Activated CD4-positive, alpha-beta T cell treated with anti-CD3 and anti-CD28 coated beads, Interleukin-2, amount 50 U/mL, for 4 hours (primary cell): ENCODE measurements at regions not wholly inside any gene's neighbourhood (a gene's known extent, or its start where the extent isn't known, plus 50 kb on each side); places are given as distances from the start of the nearest gene placed in this dataset.
"Not testable (repeated sequence)": the region's sequence is repeated elsewhere in the genome, so short reads cannot be mapped to it uniquely, and the experiment has no call there.

Source experiments
- DNase-seq, 2 experiments: peaks; one replicate each; pipeline ENCODE4 v3.0.0-alpha.2; 2020

DNA sequence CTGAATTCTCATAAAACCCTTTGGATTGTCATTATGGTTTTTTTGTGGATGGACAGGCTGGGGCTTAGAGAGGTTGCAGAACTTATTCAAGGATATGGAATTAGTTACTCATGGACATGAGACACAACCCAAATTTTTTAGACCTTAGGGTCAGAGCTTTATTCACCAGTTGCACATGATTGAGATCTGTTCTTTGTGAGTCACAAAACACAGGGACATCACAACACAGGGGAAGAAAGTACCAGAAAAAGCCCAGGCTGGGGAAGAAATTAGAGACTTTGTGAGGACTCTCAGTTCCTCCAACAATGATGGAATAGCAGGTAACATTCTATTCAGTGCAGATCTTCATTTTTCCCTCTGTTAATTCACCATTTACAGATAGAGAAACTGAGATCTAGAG, 602.4 kb upstream of the CPEB2 start:
- DNase-seq = no peak

DNA sequence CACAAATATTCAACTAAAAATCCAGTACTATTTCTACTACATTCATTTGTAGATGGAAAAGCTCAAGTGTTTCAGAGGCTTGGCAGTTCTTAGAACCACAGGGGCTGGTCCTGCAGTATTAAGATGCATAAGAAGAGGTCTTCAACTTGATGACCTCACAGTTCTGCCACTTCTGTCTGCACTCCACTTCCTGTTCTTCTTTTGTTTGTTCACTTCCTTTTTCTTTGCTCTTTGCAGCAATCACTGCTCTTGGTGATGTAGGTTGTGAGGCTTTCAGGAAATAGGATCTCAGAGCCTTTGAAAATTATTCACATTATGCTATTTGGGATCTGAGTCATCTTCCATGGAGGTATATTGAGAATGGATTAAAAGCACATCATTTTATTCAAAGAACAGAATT, 602.0 kb upstream of the CPEB2 start:
- DNase-seq = no peak

DNA sequence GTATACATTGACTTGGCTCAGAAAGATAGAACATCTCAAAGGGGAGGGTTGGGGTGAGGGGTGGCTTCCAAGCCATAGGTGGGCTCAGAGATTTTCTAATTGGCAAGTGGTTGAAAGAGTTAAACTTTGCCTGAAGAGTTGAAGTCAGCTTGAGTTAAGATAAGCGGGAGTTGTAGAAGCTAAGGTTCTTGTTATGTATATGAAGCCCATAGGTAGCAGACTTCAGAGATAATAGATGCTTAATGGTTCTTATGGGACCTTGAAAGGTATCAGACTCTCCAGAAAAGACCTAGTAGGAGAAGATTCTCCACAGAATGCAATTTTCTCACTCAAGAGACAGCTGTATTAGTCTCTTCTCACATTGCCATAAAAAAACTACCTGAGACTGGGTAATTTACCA, 599.1 kb upstream of the CPEB2 start:
- DNase-seq = no peak

DNA sequence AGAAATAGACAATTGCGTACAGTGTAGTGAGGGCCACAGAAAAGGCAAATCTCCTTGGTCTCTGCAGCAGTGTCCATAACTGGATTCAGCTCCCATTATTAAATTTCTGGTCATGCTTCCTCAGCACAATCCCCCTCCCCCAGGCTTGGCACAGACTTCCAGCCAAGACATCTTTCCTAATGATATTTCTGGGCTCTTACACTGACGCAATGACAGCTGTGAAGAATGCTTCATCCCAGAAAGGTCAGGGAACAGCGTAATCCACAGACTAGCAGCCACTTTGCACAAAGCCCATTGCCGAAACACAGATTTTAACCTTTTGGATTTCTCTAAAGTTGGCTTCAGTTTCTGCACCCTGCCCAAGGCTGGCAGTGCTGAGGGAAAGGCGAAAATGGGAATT, 597.6 kb upstream of the CPEB2 start:
- no peak for DNase-seq

DNA sequence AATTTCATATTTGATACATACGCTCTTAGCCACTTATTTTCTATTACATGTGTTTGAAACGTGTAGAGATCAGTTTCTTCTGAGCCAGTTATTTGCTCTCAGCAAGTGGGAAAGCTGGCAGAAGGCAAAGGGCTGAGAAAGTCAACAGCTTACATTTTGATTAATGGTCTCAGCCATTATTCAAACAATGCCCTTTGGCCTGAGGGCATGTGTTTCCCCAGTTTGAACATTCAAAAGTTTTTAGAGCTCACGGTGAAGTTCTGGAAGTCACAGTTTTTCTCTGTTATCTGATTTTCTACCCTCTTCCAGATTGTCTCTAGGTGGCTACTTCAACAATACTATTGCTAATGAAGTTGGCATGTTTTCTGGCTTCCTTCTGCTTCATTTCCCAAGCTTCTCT, 591.8 kb upstream of the CPEB2 start:
- DNase-seq = no peak

DNA sequence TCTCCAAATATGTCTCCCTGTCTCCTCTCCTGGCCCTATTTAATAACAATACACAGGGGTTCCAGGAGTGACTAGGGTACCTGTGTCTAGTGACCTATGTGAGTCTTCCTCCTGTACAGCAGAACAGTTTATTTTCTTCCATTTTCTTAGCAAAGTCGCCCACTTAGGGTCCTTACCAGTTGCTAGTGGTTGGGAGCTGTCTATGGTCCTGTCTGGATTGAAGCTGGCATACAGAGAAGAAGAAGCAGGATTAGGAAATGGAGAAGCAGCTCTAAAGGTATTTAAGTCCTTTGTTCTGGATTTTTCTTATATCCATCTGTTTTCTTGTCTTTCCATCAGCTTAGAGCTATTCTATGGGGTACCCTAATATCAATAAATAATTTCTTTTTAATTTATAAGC, 587.1 kb upstream of the CPEB2 start:
- DNase-seq = no peak

DNA sequence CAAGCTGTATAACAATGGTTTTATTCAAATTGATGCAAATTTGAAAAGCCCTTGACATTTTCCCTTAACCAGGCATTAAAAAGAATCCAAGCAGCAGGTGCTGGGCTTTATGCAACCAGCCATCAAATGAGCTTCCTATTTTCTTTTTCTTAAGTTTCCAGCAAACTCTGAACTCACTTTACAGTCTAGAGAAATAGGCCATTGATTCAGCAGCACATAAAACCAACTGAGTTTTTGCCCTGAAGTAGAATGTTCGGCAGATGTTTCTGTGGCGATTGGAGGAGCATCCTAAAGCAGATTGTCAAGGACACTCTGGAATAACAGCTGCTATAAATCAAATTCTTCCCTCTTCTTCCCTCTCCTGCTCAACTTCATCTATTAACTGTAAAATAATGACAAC, 582.8 kb upstream of the CPEB2 start:
- DNase-seq = no peak

DNA sequence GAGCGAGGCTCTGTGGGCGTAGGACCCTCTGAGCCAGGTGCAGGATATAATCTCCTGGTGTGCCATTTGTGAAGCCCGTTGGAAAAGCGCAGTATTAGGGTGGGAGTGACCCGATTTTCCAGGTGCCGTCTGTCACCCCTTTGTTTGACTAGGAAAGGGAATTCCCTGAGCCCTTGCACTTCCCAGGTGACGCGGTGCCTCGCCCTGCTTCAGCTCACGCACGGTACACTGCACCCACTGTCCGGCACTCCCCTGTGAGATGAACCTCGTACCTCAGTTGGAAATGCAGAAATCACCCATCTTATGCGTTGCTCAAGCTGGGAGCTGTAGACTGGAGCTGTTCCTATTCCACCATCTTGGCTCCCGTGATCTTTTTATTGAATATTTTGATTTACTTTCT, 576.0 kb upstream of the CPEB2 start:
- DNase-seq = not testable (repeated sequence)

DNA sequence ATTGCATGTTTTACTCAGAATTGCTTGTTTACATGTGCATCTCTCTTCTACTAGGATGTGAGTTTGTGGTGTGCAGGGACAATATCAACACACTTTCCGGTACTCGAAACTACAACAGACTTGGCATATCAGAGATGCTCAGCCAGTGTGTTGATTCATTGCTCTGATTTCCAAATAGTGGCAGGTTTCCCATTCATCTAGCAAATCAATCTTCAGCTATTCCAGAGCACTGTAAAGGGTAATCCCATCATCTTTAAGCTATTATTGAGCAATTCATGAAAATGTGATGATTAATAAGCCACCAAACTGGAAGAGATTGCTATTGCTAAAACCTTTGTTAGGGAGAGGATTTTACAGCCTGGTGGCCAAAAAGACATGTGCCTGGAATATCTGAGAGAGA, 574.2 kb upstream of the CPEB2 start:
- DNase-seq = no peak

DNA sequence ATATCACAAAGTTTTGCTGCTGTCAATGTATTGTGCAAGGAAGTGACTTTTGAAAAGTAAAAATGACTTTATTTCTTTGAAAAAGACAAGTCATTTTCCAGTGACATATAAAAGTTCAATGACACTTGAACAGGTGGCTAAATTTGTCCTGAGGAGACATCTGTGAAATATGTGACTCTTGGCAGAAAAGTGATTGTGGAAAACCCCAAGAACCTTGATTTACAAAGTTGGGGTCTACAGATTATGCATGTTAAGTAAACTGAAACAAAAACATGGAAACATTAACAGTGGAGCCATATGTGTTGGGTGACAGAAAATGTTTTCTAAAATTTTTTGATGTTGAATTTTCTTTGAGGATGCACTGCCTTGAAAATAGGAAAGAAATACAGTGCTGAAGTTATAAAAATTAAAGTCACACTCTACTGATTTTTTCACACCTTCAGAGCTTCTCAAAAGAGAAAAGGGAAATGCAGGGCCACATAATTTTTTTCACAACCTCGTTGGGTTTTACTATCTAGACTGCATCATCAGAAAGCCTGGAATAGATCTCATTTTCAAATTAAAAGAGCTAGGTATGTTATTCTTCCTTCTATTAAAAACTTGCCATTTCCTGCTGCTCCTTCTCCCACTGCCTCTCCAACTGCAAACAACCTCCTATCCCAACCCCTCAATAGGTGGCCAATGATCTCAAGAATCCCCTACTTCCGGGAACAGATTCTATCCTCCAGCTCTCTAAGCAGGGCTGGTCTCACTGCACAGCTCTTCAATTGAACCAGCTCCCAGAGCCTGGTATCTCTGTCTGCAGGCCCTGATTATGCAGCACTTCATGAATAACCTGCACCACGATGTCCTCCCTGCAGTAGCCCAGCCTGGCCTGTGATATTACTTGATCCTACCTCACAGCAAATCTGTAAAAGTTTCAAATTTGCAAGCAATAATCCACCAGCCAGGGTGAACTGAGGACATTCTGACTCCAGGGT, 570.8 kb upstream of the CPEB2 start:
- no peak for DNase-seq

DNA sequence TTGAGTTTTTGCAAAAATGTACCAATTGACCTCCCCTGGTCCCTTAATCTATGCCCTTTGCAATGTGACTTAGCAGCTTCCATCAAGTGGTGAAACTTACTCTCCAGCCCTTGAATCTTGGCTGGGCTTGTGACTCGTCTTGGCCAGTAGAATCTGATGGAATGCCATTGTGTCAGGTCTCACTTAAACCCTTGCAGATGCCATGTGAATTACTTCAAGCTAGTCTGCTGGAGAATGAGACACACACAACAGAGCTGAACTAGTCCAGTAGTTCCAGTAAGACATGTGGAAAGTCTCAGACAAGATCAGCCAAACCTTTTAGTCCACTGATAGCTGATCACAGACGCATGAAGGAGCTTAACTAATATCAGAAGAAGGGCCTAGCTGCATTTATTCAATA, 567.8 kb upstream of the CPEB2 start:
- DNase-seq = no peak

DNA sequence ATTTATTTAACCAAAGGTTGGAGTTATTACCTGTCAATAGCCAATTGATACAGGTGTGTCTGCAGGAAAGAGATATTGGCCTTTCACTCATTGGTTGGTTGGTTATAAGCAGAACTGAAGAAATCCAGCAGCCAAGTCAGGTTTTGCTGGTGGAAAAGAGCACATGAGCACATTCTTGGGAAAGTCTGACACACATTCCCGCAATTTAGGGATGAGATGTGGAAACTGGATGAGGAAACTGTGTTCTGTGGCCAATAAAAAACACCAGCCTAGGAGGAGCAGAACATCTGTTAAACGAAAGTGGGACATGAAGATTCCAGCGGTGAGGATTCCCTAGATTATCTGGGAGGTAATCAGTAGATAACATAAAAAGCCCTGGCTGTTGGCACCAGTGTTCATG, 567.4 kb upstream of the CPEB2 start:
- no peak for DNase-seq

DNA sequence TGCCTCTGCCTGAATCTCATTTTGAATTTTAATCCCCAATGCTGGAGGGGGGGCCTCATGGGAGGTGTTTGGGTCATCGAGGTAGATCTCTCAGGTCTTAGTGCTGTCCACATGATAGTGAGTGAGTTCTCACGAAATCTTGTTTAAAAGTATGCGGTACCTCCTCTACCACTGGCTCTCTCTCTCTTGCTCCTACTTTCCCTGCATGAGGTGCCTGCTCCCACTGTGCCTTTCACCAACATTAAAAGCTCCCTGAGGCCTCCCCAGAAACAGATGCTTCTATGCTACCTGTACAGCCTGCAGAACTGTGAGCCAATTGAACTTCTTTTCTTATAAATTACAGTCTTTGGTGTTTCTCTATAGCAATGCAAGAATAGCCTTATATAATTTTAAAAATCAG, 560.7 kb upstream of the CPEB2 start:
- DNase-seq = no peak

DNA sequence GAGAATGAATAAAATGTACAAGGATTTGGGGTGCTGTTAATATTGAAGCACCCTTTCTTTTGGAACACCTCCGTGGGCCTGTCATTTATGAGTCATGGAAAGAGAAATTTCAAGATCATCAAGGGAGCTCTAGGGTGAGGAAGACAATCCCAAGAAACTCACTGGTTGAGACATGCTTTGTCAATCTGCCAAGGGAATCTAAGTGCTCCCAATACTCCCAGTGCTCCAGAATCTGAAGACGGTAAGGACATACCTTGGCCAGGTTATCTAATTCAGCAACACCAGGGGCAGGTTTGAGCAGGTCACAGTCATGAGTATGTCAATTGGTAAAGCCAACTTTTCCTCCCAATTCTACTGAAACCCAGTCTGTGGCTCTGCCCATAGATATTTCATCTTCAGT, 556.4 kb upstream of the CPEB2 start:
- DNase-seq = no peak

DNA sequence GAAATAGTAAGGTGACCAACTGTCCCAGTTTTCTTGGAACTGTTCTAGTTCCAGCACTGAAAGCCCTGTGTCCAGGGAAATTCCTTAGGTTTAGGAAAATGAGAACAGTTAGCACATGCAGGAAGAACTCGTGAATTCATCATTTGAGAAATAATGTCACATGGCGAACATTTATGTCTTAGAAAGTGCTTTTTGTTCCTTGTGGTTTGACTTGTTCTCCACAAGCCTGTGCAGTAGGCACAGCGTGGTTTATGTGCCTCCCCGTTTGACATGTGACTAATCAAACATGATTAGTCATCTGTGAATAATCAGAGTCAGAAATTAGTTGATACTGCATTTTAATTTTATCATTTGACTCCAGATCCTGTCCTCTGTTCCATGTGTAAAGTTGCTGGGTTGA, 556.0 kb upstream of the CPEB2 start:
- no peak for DNase-seq

DNA sequence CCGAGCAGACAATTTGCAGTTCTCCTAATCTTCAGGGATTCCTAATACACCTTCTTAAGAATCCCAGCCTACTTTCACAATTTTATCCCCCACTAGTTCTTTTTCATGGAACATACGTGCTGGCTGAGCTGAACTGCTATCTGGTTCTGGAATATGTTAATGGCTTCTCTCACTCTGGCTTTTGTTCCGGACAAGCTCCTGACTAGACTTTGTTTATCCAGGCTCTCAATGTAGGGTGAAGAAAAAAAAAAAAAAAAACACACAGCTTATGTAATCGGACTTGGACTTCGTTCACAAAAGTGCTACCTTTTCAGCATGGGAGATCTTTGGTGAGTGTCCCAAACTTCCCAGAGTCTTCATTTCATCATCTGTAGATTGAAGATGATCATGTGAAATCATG, 555.4 kb upstream of the CPEB2 start:
- no peak for DNase-seq

DNA sequence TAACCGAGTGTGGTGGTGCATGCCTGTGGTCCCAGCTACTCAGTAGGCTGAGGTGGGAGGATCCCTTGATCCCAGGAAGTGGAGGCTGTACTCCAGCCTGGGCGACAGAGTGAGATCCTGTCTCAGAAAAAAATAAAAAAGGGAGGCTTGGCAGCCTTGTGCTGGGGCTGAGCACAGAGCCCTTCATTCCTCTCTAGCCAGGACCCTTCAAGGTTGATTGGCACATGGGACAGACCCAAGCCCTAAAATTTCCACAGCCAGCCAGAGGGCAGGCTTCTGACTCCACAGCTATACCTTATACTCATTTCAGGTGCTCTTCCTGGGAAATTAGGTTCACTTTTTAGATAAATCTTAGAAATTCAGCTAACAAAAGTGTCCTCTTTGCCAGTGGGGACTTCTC, 553.0 kb upstream of the CPEB2 start:
- no peak for DNase-seq

DNA sequence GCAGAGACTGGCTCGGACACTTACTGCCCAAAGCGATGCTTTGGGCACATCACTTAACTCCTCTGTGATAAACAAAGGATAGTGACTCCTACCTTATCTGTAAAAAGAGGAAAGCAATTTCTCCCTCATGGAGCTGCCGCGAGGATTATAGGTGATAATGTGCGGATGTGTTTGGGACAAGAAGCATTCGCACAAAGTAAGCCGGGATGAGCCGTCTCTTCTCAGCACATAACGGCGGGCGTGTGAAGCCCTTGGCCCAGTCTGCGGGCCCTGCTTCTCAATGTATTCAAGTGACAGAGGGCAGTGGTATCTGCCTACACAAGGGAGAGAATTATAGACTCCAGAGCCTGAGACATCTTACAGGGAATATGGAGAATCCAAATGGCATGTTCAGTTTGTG, 550.3 kb upstream of the CPEB2 start:
- DNase-seq = no peak

DNA sequence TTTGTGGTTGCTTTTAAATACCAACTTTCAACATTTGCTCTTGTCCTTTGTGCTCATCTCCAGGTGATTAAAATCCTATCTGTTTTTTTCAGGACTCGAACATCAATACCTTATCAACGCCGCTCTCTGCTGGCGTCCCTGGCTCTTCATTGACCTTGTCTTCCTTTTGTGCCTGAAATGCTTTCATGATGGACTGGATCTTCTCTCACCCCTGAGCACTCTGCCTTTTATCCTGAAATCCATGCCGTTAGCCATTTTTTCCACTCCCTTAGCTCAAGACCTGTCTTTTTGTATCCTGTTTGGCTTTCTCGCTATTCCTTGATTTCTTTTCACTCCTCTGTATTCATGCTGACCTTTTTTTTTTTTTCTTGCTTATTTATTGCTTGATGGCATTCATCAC, 549.5 kb upstream of the CPEB2 start:
- no peak for DNase-seq

DNA sequence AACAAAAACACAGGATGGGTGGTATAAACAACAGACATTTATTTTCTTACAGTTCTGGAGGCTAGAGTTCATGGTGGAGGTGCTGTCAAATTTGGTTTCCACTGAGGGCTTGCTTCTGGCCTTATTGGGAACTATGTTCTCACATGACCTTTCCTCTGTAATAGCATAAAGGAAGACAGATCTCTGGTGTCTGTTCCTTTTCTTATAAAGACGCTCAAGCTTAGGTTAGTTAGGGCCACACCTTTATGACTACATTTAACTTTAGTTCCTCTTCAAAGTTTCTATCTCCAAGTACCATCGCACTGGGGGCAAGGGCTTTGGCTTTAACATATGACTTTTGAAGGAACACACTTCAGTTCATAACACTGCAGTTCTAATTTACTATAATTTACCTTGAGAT, 543.8 kb upstream of the CPEB2 start:
- DNase-seq = no peak

DNA sequence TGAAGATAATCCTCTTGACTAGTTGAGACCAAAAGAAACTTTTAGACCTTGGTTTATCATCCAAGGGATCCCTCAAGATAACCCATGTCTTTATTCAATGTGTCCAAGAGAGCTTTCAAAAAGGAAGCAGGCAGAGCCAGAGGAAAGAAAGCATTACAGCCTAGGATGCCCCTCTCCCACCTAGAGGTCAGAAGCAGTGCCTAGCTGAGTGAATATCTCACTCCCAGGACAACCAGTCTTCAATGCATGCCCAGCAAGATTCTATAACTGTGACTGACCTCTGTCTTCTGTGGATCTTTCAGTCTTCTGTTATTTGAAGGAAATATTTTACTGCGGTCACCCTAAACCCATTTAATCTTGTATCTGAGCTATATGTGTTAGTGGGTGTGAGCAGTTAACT, 537.2 kb upstream of the CPEB2 start:
- DNase-seq = no peak

DNA sequence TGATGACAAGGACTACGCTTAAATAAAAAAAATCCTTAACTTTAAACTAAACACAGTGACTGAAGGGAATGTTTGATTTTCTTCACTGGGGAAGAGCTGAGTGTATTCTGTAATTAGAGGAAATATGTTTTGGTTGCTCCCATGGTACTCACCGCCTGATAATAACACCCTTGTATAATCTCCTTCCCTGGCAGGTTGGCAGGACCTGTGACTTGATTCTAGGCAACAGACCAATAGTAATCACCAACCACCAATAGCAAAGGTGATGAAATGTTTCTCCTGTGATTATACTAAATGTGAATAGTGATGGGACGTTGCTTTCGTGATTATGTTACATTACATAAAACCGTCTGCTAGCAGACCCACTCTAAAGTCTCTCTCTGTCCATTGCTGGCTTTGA, 536.8 kb upstream of the CPEB2 start:
- no peak for DNase-seq

DNA sequence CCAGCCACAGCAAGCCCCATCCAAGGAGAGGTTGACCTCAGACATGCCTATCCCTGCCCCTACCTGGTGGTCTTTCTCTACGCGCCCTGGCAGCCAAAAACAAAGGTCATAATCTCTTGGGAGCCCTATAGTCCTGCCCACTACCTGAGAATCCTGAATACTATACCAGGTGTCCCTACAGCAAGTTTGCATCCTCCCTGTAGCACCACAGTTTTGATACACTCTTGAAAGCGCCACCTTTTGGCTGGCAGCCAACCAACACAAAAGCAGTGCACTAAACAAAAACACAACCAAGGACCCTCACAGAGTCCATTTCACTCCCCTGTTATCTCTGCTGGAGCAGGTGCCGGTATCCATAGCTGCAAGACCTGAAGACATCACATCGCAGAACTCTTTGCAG, 523.8 kb upstream of the CPEB2 start:
- no peak for DNase-seq

DNA sequence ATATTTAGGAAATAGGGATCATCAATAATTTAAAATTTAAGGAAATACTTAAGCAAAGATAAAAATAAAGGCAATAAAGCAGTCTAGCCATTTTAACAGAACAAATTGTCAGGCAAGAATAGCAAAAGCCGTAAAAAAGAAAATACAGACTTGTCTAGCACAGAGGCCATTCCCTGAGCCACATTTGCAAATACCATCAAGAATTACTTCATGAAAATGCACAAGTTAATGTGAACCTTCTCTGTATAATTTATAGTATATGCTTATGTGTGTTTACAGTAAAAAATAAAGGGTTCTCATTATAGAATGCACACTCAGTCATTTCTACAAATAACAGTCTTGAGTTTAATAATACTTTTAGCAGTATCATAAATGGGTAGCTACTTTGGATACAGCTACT, 505.9 kb upstream of the CPEB2 start:
- no peak for DNase-seq

DNA sequence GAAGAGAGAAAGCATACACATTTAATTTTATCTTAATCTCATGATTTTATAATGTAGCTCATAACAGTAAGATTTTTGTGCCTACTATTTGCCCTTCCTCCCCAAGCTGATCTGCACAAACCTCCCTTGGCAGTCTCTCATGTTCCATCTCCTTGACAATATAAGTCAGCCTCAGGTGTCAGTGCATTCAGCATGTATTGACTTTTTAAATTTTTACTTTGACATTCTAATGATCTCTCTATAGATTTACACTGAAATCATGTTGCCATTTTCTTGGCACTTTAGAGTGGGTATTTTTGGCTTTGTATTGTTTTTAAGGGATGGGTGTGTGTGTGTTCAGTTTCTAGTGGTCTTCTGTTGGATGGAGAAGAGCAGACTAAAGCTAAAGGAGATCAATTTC, 505.3 kb upstream of the CPEB2 start:
- DNase-seq = no peak
